Smooth muscle cell (in vitro differentiated cells): ENCODE measurements at regions not wholly inside any gene's neighbourhood (a gene's known extent, or its start where the extent isn't known, plus 50 kb on each side); places are given as distances from the start of the nearest gene placed in this dataset.

ENCODE experiments used
- DNase-seq: peaks from one replicate; lab custom pipeline; 2025; ENCODE audit not compliant: unreplicated experiment; lab: John Stamatoyannopoulos, UW
- H2AFZ ChIP-seq: fragments of 200-600 bp; sonication (generic); 2 replicates; pipeline ENCODE4 v1.6.0; 2016; ENCODE audit warnings: antibody characterized with exemption, low read depth, mild to moderate bottlenecking
- H3F3A ChIP-seq: fragments of 200-600 bp; sonication (generic); 2 replicates; pipeline ENCODE4 v1.6.0; 2017; ENCODE audit warnings: antibody characterized with exemption, low read depth
- H3K27ac ChIP-seq: fragments of 200-600 bp; sonication (generic); 2 replicates; pipeline ENCODE4 v1.5.1; 2016; ENCODE audit warnings: low read depth, mild to moderate bottlenecking
- H3K27me3 ChIP-seq: fragments of 200-600 bp; sonication (generic); 2 replicates; pipeline ENCODE4 v1.6.1; 2016; ENCODE audit warnings: low read depth, mild to moderate bottlenecking
- H3K36me3 ChIP-seq: fragments of 200-600 bp; sonication (generic); 2 replicates; pipeline ENCODE4 v1.5.1; 2016; ENCODE audit warnings: low read depth
- H3K4me1 ChIP-seq: fragments of 200-600 bp; sonication (generic); 2 replicates; pipeline ENCODE4 v1.5.1; 2016; ENCODE audit warnings: low read depth
- H3K4me2 ChIP-seq: fragments of 200-600 bp; sonication (generic); 2 replicates; pipeline ENCODE4 v1.6.0; 2016; ENCODE audit warnings: mild to moderate bottlenecking
- H3K4me3 ChIP-seq: fragments of 200-600 bp; sonication (generic); 2 replicates; pipeline ENCODE4 v1.5.1; 2016; ENCODE audit warnings: mild to moderate bottlenecking
- H3K79me2 ChIP-seq: fragments of 200-600 bp; sonication (generic); 2 replicates; pipeline ENCODE4 v1.6.0; 2016; ENCODE audit warnings: low read depth, mild to moderate bottlenecking
- H3K9ac ChIP-seq: fragments of 200-600 bp; sonication (generic); 2 replicates; pipeline ENCODE4 v1.6.0; 2016; ENCODE audit warnings: low read depth
- H3K9me3 ChIP-seq: fragments of 200-600 bp; sonication (generic); replicated peaks from 2 replicates; pipeline ENCODE4 v1.5.1; 2016; ENCODE audit warnings: low read depth
- H4K20me1 ChIP-seq: fragments of 200-600 bp; sonication (generic); 2 replicates; pipeline ENCODE4 v1.6.0; 2016; ENCODE audit warnings: low read depth
- CTCF ChIP-seq: fragments of 200-600 bp; sonication (generic); IDR thresholded peaks from 2 replicates; pipeline ENCODE4 v1.5.1; 2017; ENCODE audit warnings: borderline replicate concordance, mild to moderate bottlenecking, antibody characterized with exemption; ENCODE audit not compliant: insufficient read depth, poor library complexity, severe bottlenecking
- WGBS: methylation state at CpG from one replicate; pipeline ENCODE4 v1.1.7; 2016; ENCODE audit warnings: low lambda C conversion rate; 5-methylcytosine and 5-hydroxymethylcytosine counted together

- no peak overlapping the region for H2AFZ ChIP-seq
- no peaks in the 10 kb centered on the region for H3K4me1 ChIP-seq
- H3K36me3 ChIP-seq = no peaks in the 10 kb centered on the region
- no peak overlapping the region for H3K9ac ChIP-seq
- no peaks in the 10 kb centered on the region for H4K20me1 ChIP-seq
- TF ChIP-seq CTCF = no peak
- H3K9me3 ChIP-seq = no peaks in the 10 kb centered on the region
- H3K4me2 ChIP-seq = no peak overlapping the region
- H3K4me3 ChIP-seq = no peak overlapping the region
- no peak for DNase-seq
- H3K79me2 ChIP-seq = no peaks in the 10 kb centered on the region
- no peaks in the 10 kb centered on the region for H3F3A ChIP-seq
- no peak overlapping the region for H3K27ac ChIP-seq
- no peaks in the 10 kb centered on the region for H3K27me3 ChIP-seq
These were observed 71.0 kb upstream of the RBMS1 start for GRCh38 chr2:160564591-160564990.

- Histone ChIP-seq H3K9ac (no peak overlapping the region), H2AFZ (no peak overlapping the region), H4K20me1 (no peaks in the 10 kb centered on the region), H3K36me3 (no peaks in the 10 kb centered on the region), H3K27ac (no peak overlapping the region), H3K9me3 (no peaks in the 10 kb centered on the region), H3K4me3 (no peak overlapping the region), H3F3A (no peaks in the 10 kb centered on the region), H3K4me1 (no peaks in the 10 kb centered on the region), H3K4me2 (no peak overlapping the region), H3K27me3 (no peaks in the 10 kb centered on the region), H3K79me2 (no peaks in the 10 kb centered on the region)
- 88% methylated on average over 3 of the region's 3 CpGs for WGBS
- DNase-seq = no peak
- no peak for TF ChIP-seq CTCF
These were observed 71.7 kb upstream of the RBMS1 start for GRCh38 chr2:160565099-160565845.

GRCh38 chr2:160566717-160567116 lies 73.1 kb upstream of the RBMS1 start:
- Histone ChIP-seq H4K20me1 (no peaks in the 10 kb centered on the region), H3K27me3 (no peaks in the 10 kb centered on the region), H2AFZ (no peak overlapping the region), H3K4me1 (no peaks in the 10 kb centered on the region), H3F3A (no peaks in the 10 kb centered on the region), H3K9me3 (no peaks in the 10 kb centered on the region), H3K9ac (no peak overlapping the region), H3K4me3 (no peak overlapping the region), H3K36me3 (no peaks in the 10 kb centered on the region), H3K27ac (no peak overlapping the region), H3K79me2 (no peaks in the 10 kb centered on the region), H3K4me2 (no peak overlapping the region)
- DNase-seq = no peak
- no peak for TF ChIP-seq CTCF

- H3K36me3 ChIP-seq = no peaks in the 10 kb centered on the region
These were observed 75.2 kb upstream of the RBMS1 start for GRCh38 chr2:160568856-160569255.

More at GRCh38 chr2:160568856-160569255, 75.2 kb upstream of the RBMS1 start:
- Histone ChIP-seq H3K4me2 (no peak overlapping the region), H3K27ac (no peak overlapping the region), H3K4me1 (no peaks in the 10 kb centered on the region), H3K79me2 (no peaks in the 10 kb centered on the region), H3K9ac (no peak overlapping the region), H2AFZ (no peak overlapping the region), H3F3A (no peaks in the 10 kb centered on the region), H3K4me3 (no peak overlapping the region), H3K9me3 (no peaks in the 10 kb centered on the region), H3K27me3 (no peaks in the 10 kb centered on the region), H4K20me1 (no peaks in the 10 kb centered on the region)
- WGBS = 89% methylated on average over 3 of the region's 3 CpGs
- no peak for TF ChIP-seq CTCF
- no peak for DNase-seq
